IPS-18c (cell line): ENCODE measurements at regions not wholly inside any gene's neighbourhood (a gene's known extent, or its start where the extent isn't known, plus 50 kb on each side); places are given as distances from the start of the nearest gene placed in this dataset.

ENCODE experiments used
- H3K4me3 ChIP-seq: 2 replicates; pipeline ENCODE4 v1.7.0; 2013; ENCODE audit warnings: low read depth, mild to moderate bottlenecking, low read length, moderate library complexity; ENCODE audit not compliant: insufficient read depth
- H3K9me3 ChIP-seq: one replicate; pipeline ENCODE4 v1.6.1; 2013; ENCODE audit warnings: mild to moderate bottlenecking, low read length, moderate library complexity; ENCODE audit not compliant: control insufficient read depth, insufficient read depth

- no peaks in the 10 kb centered on the region for H3K9me3 ChIP-seq
These were observed 130.7 kb upstream of the ACO1 start for GRCh38 chr9:32253731-32254130.

GRCh38 chr9:32255026-32255425 lies 129.4 kb upstream of the ACO1 start:
- no peaks in the 10 kb centered on the region for H3K9me3 ChIP-seq
- no peak overlapping the region for H3K4me3 ChIP-seq

More at GRCh38 chr9:32253731-32254130, 130.7 kb upstream of the ACO1 start:
- H3K4me3 ChIP-seq: no peak overlapping the region

GRCh38 chr9:32258482-32258881 lies 126.0 kb upstream of the ACO1 start:
- no peaks in the 10 kb centered on the region for H3K9me3 ChIP-seq

GRCh38 chr9:32260151-32260862 lies 124.1 kb upstream of the ACO1 start:
- no peak overlapping the region for H3K4me3 ChIP-seq
- no peaks in the 10 kb centered on the region for H3K9me3 ChIP-seq

More at GRCh38 chr9:32258482-32258881, 126.0 kb upstream of the ACO1 start:
- no peak overlapping the region for H3K4me3 ChIP-seq

- Histone ChIP-seq H3K4me3 (no peak overlapping the region), H3K9me3 (no peaks in the 10 kb centered on the region)
These were observed 120.1 kb upstream of the ACO1 start for GRCh38 chr9:32264170-32264864.

- no peak overlapping the region for H3K4me3 ChIP-seq
- no peaks in the 10 kb centered on the region for H3K9me3 ChIP-seq
These were observed 119.4 kb upstream of the ACO1 start for GRCh38 chr9:32265037-32265436.

GRCh38 chr9:32278991-32279390 lies 105.5 kb upstream of the ACO1 start:
- Histone ChIP-seq H3K9me3 (no peaks in the 10 kb centered on the region), H3K4me3 (no peak overlapping the region)

- Histone ChIP-seq H3K9me3 (no peaks in the 10 kb centered on the region), H3K4me3 (no peak overlapping the region)
These were observed 94.7 kb upstream of the ACO1 start for GRCh38 chr9:32289756-32290155.

- H3K4me3 ChIP-seq: no peak overlapping the region
- H3K9me3 ChIP-seq: no peaks in the 10 kb centered on the region
These were observed 93.1 kb upstream of the ACO1 start for GRCh38 chr9:32291370-32291769.

GRCh38 chr9:32292611-32293010 lies 91.8 kb upstream of the ACO1 start:
- H3K4me3 ChIP-seq: no peak overlapping the region
- H3K9me3 ChIP-seq: no peaks in the 10 kb centered on the region

- Histone ChIP-seq H3K9me3 (no peaks in the 10 kb centered on the region), H3K4me3 (no peak overlapping the region)
These were observed 91.4 kb upstream of the ACO1 start for GRCh38 chr9:32293091-32293490.

GRCh38 chr9:32294106-32294505 lies 90.3 kb upstream of the ACO1 start:
- H3K9me3 ChIP-seq: no peaks in the 10 kb centered on the region
- no peak overlapping the region for H3K4me3 ChIP-seq

GRCh38 chr9:32300373-32300772 lies 84.1 kb upstream of the ACO1 start:
- Histone ChIP-seq H3K4me3 (no peak overlapping the region), H3K9me3 (no peaks in the 10 kb centered on the region)

GRCh38 chr9:32304495-32304894 lies 79.9 kb upstream of the ACO1 start:
- H3K9me3 ChIP-seq: no peaks in the 10 kb centered on the region
- no peak overlapping the region for H3K4me3 ChIP-seq

GRCh38 chr9:32306006-32306405 lies 78.4 kb upstream of the ACO1 start:
- H3K9me3 ChIP-seq: no peaks in the 10 kb centered on the region
- no peak overlapping the region for H3K4me3 ChIP-seq

GRCh38 chr9:32319312-32319929 lies 65.0 kb upstream of the ACO1 start:
- Histone ChIP-seq H3K9me3 (no peaks in the 10 kb centered on the region), H3K4me3 (no peak overlapping the region)

- no peaks in the 10 kb centered on the region for H3K9me3 ChIP-seq
- no peak overlapping the region for H3K4me3 ChIP-seq
These were observed 61.8 kb upstream of the ACO1 start for GRCh38 chr9:32322622-32323021.

GRCh38 chr9:32326146-32326545 lies 58.3 kb upstream of the ACO1 start:
- no peak overlapping the region for H3K4me3 ChIP-seq

More at GRCh38 chr9:32326146-32326545, 58.3 kb upstream of the ACO1 start:
- H3K9me3 ChIP-seq: no peaks in the 10 kb centered on the region
